CD14-positive monocyte (primary cell): ENCODE measurements at regions not wholly inside any gene's neighbourhood (a gene's known extent, or its start where the extent isn't known, plus 50 kb on each side); places are given as distances from the start of the nearest gene placed in this dataset.

Experiments used
- DNase-seq, 3 donors: peaks; one replicate each; pipeline ENCODE4 v3.0.0-alpha.2; 2011 to 2022
- H2AFZ ChIP-seq: 2 replicates; pipeline ENCODE4 v1.6.0; 2012; ENCODE audit warnings: mild to moderate bottlenecking, low read depth, low read length, inconsistent platforms; ENCODE audit not compliant: insufficient read depth, poor library complexity, severe bottlenecking
- H3K27ac ChIP-seq, 2 donors: 1 replicate in 1 of 2; 2 replicates in 1 of 2; pipeline ENCODE4 v1.5.1; 2012 to 2013; ENCODE audit warnings: low read length in 2 of 2, control low read depth in 1 of 2, inconsistent platforms in 1 of 2, low read depth in 1 of 2, mild to moderate bottlenecking in 1 of 2
- H3K27me3 ChIP-seq, 2 donors: one replicate each; pipeline versions ENCODE4 v1.6.0 to v1.6.1; 2011 to 2013; ENCODE audit warnings: low read length in 2 of 2; ENCODE audit not compliant: control insufficient read depth in 2 of 2, insufficient read depth in 2 of 2
- H3K36me3 ChIP-seq, 2 donors: replicated peaks in 1 of 2; 1 replicate in 1 of 2; 2 replicates in 1 of 2; pipeline versions ENCODE4 v1.5.1 to v1.6.1; 2012 to 2013; ENCODE audit warnings: low read length in 2 of 2, control low read depth in 1 of 2, inconsistent platforms in 1 of 2, mild to moderate bottlenecking in 1 of 2; ENCODE audit not compliant: insufficient read depth in 2 of 2, control insufficient read depth in 1 of 2
- H3K4me1 ChIP-seq, 2 donors: 1 replicate in 1 of 2; 2 replicates in 1 of 2; pipeline versions ENCODE4 v1.5.1 to v1.6.1; 2012 to 2013; ENCODE audit warnings: low read length in 2 of 2, control low read depth in 1 of 2, inconsistent platforms in 1 of 2, mild to moderate bottlenecking in 1 of 2, moderate library complexity in 1 of 2; ENCODE audit not compliant: insufficient read depth in 2 of 2, control insufficient read depth in 1 of 2
- H3K4me2 ChIP-seq: replicated peaks from 2 replicates; pipeline ENCODE3; 2012; ENCODE audit warnings: low read length, moderate library complexity, mild to moderate bottlenecking; ENCODE audit not compliant: poor library complexity, severe bottlenecking; ENCODE audit errors: extremely low read depth
- H3K4me3 ChIP-seq, 3 experiments: fragments of 200-600 bp in 1 of 3; sonication (generic) in 1 of 3; replicated peaks in 1 of 3; 1 replicate in 2 of 3; 2 replicates in 1 of 3; pipeline ENCODE4 v1.5.1; 2011 to 2013; ENCODE audit warnings: low read length in 3 of 3, mild to moderate bottlenecking in 3 of 3, control low read depth in 2 of 3, low read depth in 2 of 3, inconsistent platforms in 1 of 3, moderate library complexity in 1 of 3
- H3K79me2 ChIP-seq: 2 replicates; pipeline ENCODE4 v1.6.0; 2012; ENCODE audit warnings: mild to moderate bottlenecking, control low read depth, inconsistent platforms, low read length, moderate library complexity; ENCODE audit not compliant: insufficient read depth
- H3K9ac ChIP-seq: 2 replicates; pipeline ENCODE4 v1.6.0; 2017; ENCODE audit warnings: low read length, mild to moderate bottlenecking; ENCODE audit not compliant: insufficient read depth, poor library complexity, severe bottlenecking
- H3K9me3 ChIP-seq, 2 donors: replicated peaks in 1 of 2; 1 replicate in 1 of 2; 2 replicates in 1 of 2; pipeline versions ENCODE4 v1.5.1 to v1.6.1; 2012 to 2013; ENCODE audit warnings: low read length in 2 of 2, control low read depth in 1 of 2; ENCODE audit not compliant: control insufficient read depth in 1 of 2, insufficient read depth in 1 of 2
- H4K20me1 ChIP-seq: 2 replicates; pipeline ENCODE4 v1.6.0; 2012; ENCODE audit warnings: mild to moderate bottlenecking, low read length, control low read depth, moderate library complexity; ENCODE audit not compliant: insufficient read depth
- H3K27ac Mint-ChIP-seq, 7 donors: one replicate each; pipeline ENCODE4 v1.8.0; 2020; ENCODE audit warnings: mild to moderate bottlenecking in 7 of 7, mixed read lengths in 7 of 7, moderate library complexity in 6 of 7, inconsistent platforms in 2 of 7
- H3K27me3 Mint-ChIP-seq, 3 donors: one replicate each; pipeline ENCODE4 v1.8.0; 2021 to 2022; ENCODE audit warnings: low read depth in 3 of 3, mild to moderate bottlenecking in 3 of 3, mixed read lengths in 3 of 3, moderate library complexity in 3 of 3, inconsistent platforms in 1 of 3
- H3K36me3 Mint-ChIP-seq, 2 donors: one replicate each; pipeline ENCODE4 v1.8.0; 2020; ENCODE audit warnings: mixed read lengths in 2 of 2, inconsistent platforms in 1 of 2, mild to moderate bottlenecking in 1 of 2
- H3K4me1 Mint-ChIP-seq: one replicate; pipeline ENCODE4 v1.8.0; 2020; ENCODE audit warnings: mild to moderate bottlenecking, mixed read lengths
- H3K4me3 Mint-ChIP-seq, 2 donors: one replicate each; pipeline ENCODE4 v1.8.0; 2020; ENCODE audit warnings: mild to moderate bottlenecking in 2 of 2, mixed read lengths in 2 of 2, moderate library complexity in 1 of 2
- H3K9me3 Mint-ChIP-seq, 7 donors: one replicate each; pipeline ENCODE4 v1.8.0; 2020 to 2022; ENCODE audit warnings: mixed read lengths in 7 of 7, mild to moderate bottlenecking in 6 of 7, moderate library complexity in 6 of 7, inconsistent platforms in 2 of 7
- WGBS: methylation state at CpG from one replicate; pipeline ENCODE4 v1.1.5; 2013; ENCODE audit warnings: missing lambda C conversion rate; ENCODE audit not compliant: insufficient coverage; 5-methylcytosine and 5-hydroxymethylcytosine counted together
- intact Hi-C, 2 donors: fragments of 100-400 bp; cut with micrococcal nuclease; formaldehyde crosslinking; loops; one replicate each; pipeline versions ENCODE4 v1.15.0 to v1.15.1; 2023
- TF ChIP-seq, protein P1 (sequence below): fragments of 200-600 bp; IDR thresholded peaks from one replicate; pipeline ENCODE4 v1.8.0; 2022; ENCODE audit warnings: antibody characterized with exemption, mild to moderate bottlenecking

DNA sequence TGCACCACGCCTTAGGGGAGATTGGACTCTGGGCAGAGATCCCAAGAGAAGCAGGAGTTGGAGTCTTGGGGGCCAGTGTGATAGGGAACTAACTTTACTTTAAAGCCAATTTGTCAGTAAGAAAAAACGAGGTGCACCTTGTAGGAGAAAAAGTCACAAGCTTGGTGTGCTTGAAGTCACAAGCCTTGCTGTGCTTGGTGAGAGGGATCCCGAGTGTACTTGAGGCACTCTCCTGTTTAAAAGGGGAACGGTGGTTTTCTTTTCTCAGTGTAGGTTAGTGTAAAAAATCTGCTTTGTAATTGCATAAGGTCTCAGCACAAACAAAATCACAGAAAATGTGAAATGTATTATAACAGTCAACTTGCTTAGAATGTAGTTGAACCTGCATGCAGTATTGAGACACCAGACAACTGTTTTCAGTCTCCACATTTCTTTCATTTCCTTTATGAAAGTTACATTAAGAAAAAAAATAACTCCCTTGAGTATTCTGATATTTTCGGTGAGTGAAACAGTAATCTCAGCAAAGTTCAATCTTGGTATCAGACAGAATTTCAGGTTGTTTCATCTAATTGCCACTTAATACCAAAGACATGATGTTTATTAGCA is 111.1 kb upstream of the DUSP22 start:
- intact Hi-C loops: no loop called here
- WGBS: 57% methylated on average over 3 of the region's 5 CpGs

DNA sequence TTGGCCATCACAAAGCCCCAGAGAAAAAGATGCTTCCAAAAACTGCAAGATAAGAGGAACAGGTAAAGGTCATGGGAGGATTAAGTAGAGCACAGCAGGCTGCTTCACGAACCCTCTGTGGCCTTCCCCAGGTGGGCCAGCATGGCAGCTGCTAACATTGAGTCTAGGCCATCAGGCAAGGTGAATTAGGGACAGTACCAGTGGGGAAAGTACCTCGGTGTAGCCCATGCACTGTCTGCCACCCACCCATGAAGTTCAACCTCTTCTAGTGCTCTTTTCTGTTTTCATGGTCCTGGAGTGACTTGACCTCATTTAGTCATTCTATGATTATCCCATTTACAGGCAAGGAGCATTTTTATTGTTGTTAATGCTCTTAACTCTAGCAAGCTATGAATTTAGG is 108.6 kb upstream of the DUSP22 start:
- WGBS: 79% methylated on average over 2 of the region's 2 CpGs
- Mint-ChIP-seq H3K4me3 (no peak overlapping the region), H3K4me1 (peaks cover 13% of the 10 kb centered on the region), H3K27ac (peak overlapping the region in 1 of 7 donors; percentile 21), H3K27me3 (peaks cover 4 to 7% (median 4%) of the 10 kb centered on the region in 3 donors), H3K36me3 (no peaks in the 10 kb centered on the region), H3K9me3 (peaks cover 8 to 14% (median 12%) of the 10 kb centered on the region in 7 donors)
- H3K4me1 ChIP-seq: peaks cover 7 to 10% of the 10 kb centered on the region in 2 donors
- no peaks in the 10 kb centered on the region for H3K79me2 ChIP-seq
- no peak overlapping the region for H3K4me3 ChIP-seq
- H3K9me3 ChIP-seq: peaks cover 0 to 13% of the 10 kb centered on the region in 2 donors
- H3K27ac ChIP-seq: no peak overlapping the region
- no peaks in the 10 kb centered on the region for H4K20me1 ChIP-seq
- H3K36me3 ChIP-seq: no peaks in the 10 kb centered on the region
- TF ChIP-seq, protein P1, sequence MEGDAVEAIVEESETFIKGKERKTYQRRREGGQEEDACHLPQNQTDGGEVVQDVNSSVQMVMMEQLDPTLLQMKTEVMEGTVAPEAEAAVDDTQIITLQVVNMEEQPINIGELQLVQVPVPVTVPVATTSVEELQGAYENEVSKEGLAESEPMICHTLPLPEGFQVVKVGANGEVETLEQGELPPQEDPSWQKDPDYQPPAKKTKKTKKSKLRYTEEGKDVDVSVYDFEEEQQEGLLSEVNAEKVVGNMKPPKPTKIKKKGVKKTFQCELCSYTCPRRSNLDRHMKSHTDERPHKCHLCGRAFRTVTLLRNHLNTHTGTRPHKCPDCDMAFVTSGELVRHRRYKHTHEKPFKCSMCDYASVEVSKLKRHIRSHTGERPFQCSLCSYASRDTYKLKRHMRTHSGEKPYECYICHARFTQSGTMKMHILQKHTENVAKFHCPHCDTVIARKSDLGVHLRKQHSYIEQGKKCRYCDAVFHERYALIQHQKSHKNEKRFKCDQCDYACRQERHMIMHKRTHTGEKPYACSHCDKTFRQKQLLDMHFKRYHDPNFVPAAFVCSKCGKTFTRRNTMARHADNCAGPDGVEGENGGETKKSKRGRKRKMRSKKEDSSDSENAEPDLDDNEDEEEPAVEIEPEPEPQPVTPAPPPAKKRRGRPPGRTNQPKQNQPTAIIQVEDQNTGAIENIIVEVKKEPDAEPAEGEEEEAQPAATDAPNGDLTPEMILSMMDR: no peak
- intact Hi-C loops: no loop called here
- no peaks in the 10 kb centered on the region for H3K27me3 ChIP-seq
- DNase-seq: no peak
- no peak overlapping the region for H3K9ac ChIP-seq
- H3K4me2 ChIP-seq: no peak overlapping the region
- no peak overlapping the region for H2AFZ ChIP-seq

More for the DNA sequence above, 111.1 kb upstream of the DUSP22 start:
- H3K4me3 Mint-ChIP-seq: no peak overlapping the region
- H3K27me3 Mint-ChIP-seq: peaks cover 2 to 12% (median 11%) of the 10 kb centered on the region in 3 donors
- H3K4me1 Mint-ChIP-seq: peaks cover 4% of the 10 kb centered on the region
- no peaks in the 10 kb centered on the region for H3K36me3 Mint-ChIP-seq
- no peak for DNase-seq
- peaks cover 10 to 18% (median 15%) of the 10 kb centered on the region in 7 donors for H3K9me3 Mint-ChIP-seq
- H3K36me3 ChIP-seq: no peaks in the 10 kb centered on the region
- no peak overlapping the region for H3K27ac Mint-ChIP-seq
- H3K27ac ChIP-seq: no peak overlapping the region
- no peaks in the 10 kb centered on the region for H3K27me3 ChIP-seq
- H3K4me1 ChIP-seq: no peaks in the 10 kb centered on the region
- no peaks in the 10 kb centered on the region for H4K20me1 ChIP-seq
- no peak overlapping the region for H3K9ac ChIP-seq
- H3K4me2 ChIP-seq: no peak overlapping the region
- H3K9me3 ChIP-seq: peaks cover 0 to 17% of the 10 kb centered on the region in 2 donors
- TF ChIP-seq, protein P1: no peak
- no peaks in the 10 kb centered on the region for H3K79me2 ChIP-seq
- no peak overlapping the region for H3K4me3 ChIP-seq
- no peak overlapping the region for H2AFZ ChIP-seq
